GM23338 (cell line): ENCODE measurements at regions not wholly inside any gene's neighbourhood (a gene's known extent, or its start where the extent isn't known, plus 50 kb on each side); places are given as distances from the start of the nearest gene placed in this dataset.

Experiments used
- CREB1 ChIP-seq: fragments of 250-450 bp; sonication (Bioruptor Pico); IDR thresholded peaks from 2 replicates; pipeline ENCODE4 v1.5.0; 2020; ENCODE audit warnings: low read depth, mild to moderate bottlenecking, moderate library complexity
- CTCF ChIP-seq, 2 experiments: fragments of 200-600 bp in 1 of 2; sonication (generic) in 1 of 2; conservative IDR thresholded peaks; 2 replicates each; pipeline versions ENCODE4 v1.5.1 to v1.6.1; 2016 to 2017; ENCODE audit warnings: antibody characterized with exemption in 2 of 2, low read depth in 2 of 2, mild to moderate bottlenecking in 2 of 2, moderate library complexity in 1 of 2
- EZH2 ChIP-seq: fragments of 200-600 bp; sonication (generic); IDR thresholded peaks from one replicate; pipeline ENCODE4 v1.8.0; 2017; ENCODE audit warnings: antibody characterized with exemption, mild to moderate bottlenecking, low read depth; ENCODE audit not compliant: unreplicated experiment
- JUNB ChIP-seq: IDR thresholded peaks from one replicate; pipeline ENCODE4 v1.6.1; 2016; ENCODE audit warnings: antibody characterized with exemption; ENCODE audit not compliant: unreplicated experiment
- NANOG ChIP-seq: IDR thresholded peaks from 2 replicates; pipeline ENCODE4 v1.6.1; 2016; ENCODE audit warnings: antibody characterized with exemption, borderline replicate concordance
- POLR2AphosphoS5 ChIP-seq: IDR thresholded peaks from 2 replicates; pipeline ENCODE4 v1.6.1; 2016; ENCODE audit warnings: antibody characterized with exemption, low read depth
- REST ChIP-seq: IDR thresholded peaks from one replicate; pipeline ENCODE4 v1.6.1; 2018; ENCODE audit warnings: antibody characterized with exemption; ENCODE audit not compliant: unreplicated experiment
- ZNF114 ChIP-seq: fragments of 250-450 bp; sonication (Bioruptor Pico); IDR thresholded peaks from 2 replicates; pipeline ENCODE4 v1.5.0; 2020; ENCODE audit warnings: mild to moderate bottlenecking, moderate library complexity

GRCh38 chr2:48910961-48911360, 155.4 kb upstream of the LHCGR start:
- no peak for TF ChIP-seq CTCF (conservative IDR thresholded peaks at IDR 0.05; ENCODE audit: low read depth in 2 of 2)
- no peak for TF ChIP-seq EZH2
- no peak for TF ChIP-seq CREB1
- no peak for TF ChIP-seq POLR2AphosphoS5
- TF ChIP-seq REST = no peak
- TF ChIP-seq NANOG = no peak
- TF ChIP-seq ZNF114 (CRISPR knock-in tag) = no peak
- no peak for TF ChIP-seq JUNB
